Fibroblast of skin of right quadriceps (primary cell): ENCODE measurements at regions not wholly inside any gene's neighbourhood (a gene's known extent, or its start where the extent isn't known, plus 50 kb on each side); places are given as distances from the start of the nearest gene placed in this dataset.

Experiments used
- DNase-seq: peaks from one replicate; pipeline ENCODE4 v3.0.0-alpha.2; 2013

- DNase-seq, result no peak
Measured at GRCh38 chr7:131000389-131000788, 266.4 kb upstream of the KLF14 start.

GRCh38 chr7:131000873-131001272 is 266.9 kb upstream of the KLF14 start:
- no peak for DNase-seq

- DNase-seq, result no peak
Measured at GRCh38 chr7:131002600-131002999, 268.6 kb upstream of the KLF14 start.

- DNase-seq, result no peak
Measured at GRCh38 chr7:131003634-131004033, 269.6 kb upstream of the KLF14 start.

GRCh38 chr7:131004371-131004770 is 270.4 kb upstream of the KLF14 start:
- DNase-seq, result no peak

GRCh38 chr7:131007439-131008330 is 273.7 kb upstream of the KLF14 start:
- DNase-seq, result peak; percentile 85

GRCh38 chr7:131008840-131009711 is 275.1 kb upstream of the KLF14 start:
- peak; percentile 86 for DNase-seq

DNA sequence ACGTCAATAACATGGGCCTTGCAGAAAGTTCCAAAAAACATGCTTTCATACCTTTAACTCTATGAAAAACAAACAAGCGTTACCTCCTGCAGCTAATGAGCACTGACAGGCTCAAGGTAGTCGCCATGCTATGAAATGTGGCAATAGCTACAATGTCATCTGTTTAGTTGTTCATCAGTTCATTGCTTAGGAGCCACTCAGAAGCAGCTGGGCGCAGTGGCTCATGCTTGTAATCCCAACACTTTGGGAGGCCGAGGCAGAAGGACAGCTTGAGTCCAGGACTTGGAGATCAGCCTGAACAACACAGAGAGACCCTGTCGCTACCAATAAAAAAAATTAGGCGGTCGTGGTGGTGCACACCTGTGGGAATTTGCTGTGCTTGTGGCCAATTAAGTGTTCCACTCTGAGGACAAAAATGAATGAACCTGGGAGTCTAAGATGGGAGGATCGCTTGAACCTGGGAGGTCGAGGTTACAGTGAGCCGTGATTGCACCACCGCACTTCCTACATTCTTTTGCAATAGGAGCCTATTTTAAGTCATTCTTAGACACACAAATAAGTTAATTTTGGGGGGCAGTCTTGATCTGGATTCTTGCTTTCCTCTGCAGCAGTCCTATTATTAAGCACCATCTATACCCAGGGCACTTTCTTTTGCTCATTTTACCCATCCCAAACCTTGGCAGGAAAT is 276.2 kb upstream of the KLF14 start:
- no peak for DNase-seq

DNA sequence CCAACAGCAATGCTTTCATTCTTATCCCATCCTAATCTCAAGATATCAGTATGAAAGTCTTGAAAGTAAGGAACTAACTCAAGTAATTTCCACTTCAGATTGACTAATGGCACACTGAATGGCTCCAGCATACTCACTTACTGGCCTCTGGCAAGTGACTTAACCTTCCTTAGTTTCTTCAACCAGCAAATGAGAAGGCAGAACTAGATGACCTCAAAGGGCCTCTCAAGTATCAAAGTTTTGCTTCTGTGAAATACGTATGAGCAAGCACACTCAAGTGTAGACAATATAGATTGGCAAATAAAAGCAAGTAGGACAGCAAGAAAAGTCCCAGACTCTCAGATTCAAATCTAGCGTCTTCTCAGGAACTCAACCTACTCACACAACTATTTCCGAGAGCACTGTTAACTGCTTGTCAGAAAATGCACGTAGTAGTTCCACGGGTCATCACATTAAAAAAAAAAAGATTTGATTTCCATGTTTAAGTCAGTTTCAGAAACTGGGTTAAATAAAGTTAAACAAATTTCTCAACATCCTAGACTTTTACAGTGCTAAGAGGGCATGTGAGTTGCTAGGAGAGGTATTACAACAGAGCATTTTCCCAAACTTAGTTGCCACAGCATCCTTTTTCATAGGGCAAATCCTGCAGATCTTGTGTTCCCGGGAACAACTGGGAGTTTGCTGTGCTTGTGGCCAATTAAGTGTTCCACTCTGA is 276.9 kb upstream of the KLF14 start:
- DNase-seq, result no peak

GRCh38 chr7:131011432-131011742 is 277.4 kb upstream of the KLF14 start:
- DNase-seq, result no peak

- peak; percentile 95 for DNase-seq
Measured at GRCh38 chr7:131011976-131012375, 278.0 kb upstream of the KLF14 start.

DNA sequence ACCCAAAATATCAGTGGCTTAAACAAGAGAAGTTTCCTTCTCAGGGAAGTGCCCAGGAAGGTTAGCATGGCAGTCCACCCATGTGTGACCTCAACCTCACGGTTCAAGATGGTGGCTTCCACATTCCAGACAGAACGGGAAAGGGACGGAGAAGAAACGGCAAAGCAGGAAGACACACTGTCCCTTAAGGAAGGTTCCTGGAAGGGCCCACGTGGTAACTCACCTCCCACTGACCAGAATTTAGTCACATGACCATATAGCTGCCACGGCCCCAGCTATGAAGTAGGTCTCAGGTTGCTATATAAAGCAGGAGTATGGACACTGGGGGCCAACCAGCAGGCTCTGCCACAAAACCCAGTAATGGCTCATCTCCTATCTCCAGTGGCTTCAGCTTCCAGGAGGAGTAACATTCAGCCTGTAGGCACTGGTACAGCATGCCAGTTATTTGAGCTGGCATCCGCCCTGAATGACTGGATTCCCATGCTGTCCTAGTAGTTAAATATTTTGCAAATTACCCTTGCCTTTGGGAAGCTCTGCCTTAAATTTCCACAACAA is 278.5 kb upstream of the KLF14 start:
- no peak for DNase-seq

GRCh38 chr7:131013716-131014115 is 279.7 kb upstream of the KLF14 start:
- no peak for DNase-seq

- no peak for DNase-seq
Measured at GRCh38 chr7:131014906-131015656, 281.1 kb upstream of the KLF14 start.

DNA sequence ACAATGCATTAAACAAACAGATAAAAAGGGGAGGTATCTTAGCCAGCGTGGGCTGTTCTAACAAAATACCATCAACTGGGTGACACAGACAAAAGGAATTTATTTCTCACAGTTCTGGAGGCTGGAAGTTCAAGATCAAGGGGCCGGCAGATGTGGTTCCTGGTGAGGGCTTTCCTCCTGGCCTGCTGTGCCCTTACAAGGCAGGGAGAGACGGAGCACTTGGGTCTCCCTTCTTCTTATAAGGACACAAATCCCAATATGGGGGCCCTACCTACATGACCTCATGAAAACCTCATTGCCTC is 281.6 kb upstream of the KLF14 start:
- DNase-seq, result peak; percentile 89

GRCh38 chr7:131016230-131016629 is 282.2 kb upstream of the KLF14 start:
- DNase-seq, result no peak

DNA sequence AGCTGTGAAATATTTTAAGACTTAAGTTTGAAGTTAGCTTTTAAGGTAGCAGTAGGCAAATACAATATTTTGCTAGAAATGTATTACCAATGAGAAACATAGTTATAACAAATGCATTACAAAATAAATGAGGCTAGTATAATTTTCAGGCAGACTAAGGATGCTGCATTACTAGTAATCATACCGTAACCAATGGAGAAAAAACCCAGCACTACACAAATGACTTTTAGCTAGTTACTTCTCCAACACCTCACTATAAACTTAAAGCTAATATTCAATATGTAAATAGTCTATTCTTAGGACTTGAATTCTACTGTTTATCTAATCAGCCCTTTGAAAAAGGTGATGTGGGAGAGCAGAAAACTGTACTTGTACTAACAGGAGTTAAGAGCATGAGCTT is 285.3 kb upstream of the KLF14 start:
- DNase-seq, result no peak

- DNase-seq, result no peak
Measured at GRCh38 chr7:131020759-131021261, 286.8 kb upstream of the KLF14 start.

DNA sequence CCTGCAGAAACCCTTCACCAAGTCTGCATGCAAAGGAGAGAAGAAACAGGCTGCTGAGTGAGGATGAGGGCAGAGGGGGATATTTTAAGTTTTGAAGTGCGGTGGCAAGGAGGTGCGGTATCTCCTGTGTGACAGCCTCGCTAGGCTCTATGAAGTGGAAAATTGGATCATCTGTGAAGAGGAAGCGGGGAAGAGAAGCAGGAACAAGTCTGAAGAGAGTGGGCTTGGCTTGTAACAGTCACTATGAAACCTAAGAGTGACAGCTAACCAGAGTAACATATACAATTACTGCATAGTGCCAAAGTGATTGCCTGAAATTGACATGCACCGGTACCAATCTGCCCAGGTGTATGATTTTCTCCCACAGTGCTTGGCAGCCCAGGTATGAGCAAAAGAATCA is 287.5 kb upstream of the KLF14 start:
- no peak for DNase-seq

GRCh38 chr7:131021902-131022301 is 287.9 kb upstream of the KLF14 start:
- DNase-seq, result no peak

- peak; percentile 80 for DNase-seq
Measured at GRCh38 chr7:131026297-131027000, 292.4 kb upstream of the KLF14 start.
